Loucy (cell line): ENCODE measurements at regions not wholly inside any gene's neighbourhood (a gene's known extent, or its start where the extent isn't known, plus 50 kb on each side); places are given as distances from the start of the nearest gene placed in this dataset.

Source experiments
- H2AFZ ChIP-seq: fragments of 200-600 bp; sonication (generic); 2 replicates; pipeline ENCODE4 v1.6.0; 2016; ENCODE audit warnings: antibody characterized with exemption, mild to moderate bottlenecking, low read length, moderate library complexity
- H3F3A ChIP-seq: fragments of 200-600 bp; 2 replicates; pipeline ENCODE4 v1.6.0; 2016; ENCODE audit warnings: antibody characterized with exemption, low read depth, mild to moderate bottlenecking
- H3K27me3 ChIP-seq: fragments of 200-600 bp; sonication (generic); 2 replicates; pipeline ENCODE4 v1.6.1; 2014; ENCODE audit warnings: low read length, mild to moderate bottlenecking; ENCODE audit not compliant: insufficient read depth, poor library complexity, severe bottlenecking
- H3K36me3 ChIP-seq: fragments of 200-600 bp; sonication (generic); 2 replicates; pipeline ENCODE4 v1.6.1; 2016; ENCODE audit warnings: low read length; ENCODE audit not compliant: insufficient read depth
- H3K4me1 ChIP-seq: fragments of 200-600 bp; sonication (generic); 2 replicates; pipeline ENCODE4 v1.5.1; 2014; ENCODE audit warnings: low read length, mild to moderate bottlenecking; ENCODE audit not compliant: insufficient read depth, poor library complexity, severe bottlenecking
- H3K4me2 ChIP-seq: fragments of 200-600 bp; sonication (generic); 2 replicates; pipeline ENCODE4 v1.6.0; 2014; ENCODE audit warnings: antibody characterized with exemption, low read length, low read depth, mild to moderate bottlenecking; ENCODE audit not compliant: poor library complexity, severe bottlenecking
- H3K4me3 ChIP-seq: fragments of 200-600 bp; sonication (generic); 2 replicates; pipeline ENCODE4 v1.5.1; 2014; ENCODE audit warnings: low read length, mild to moderate bottlenecking, mixed read lengths; ENCODE audit not compliant: poor library complexity, severe bottlenecking
- H3K79me2 ChIP-seq: fragments of 200-600 bp; sonication (generic); 2 replicates; pipeline ENCODE4 v1.6.1; 2014; ENCODE audit warnings: low read length; ENCODE audit not compliant: insufficient read depth
- H3K9ac ChIP-seq: fragments of 200-600 bp; sonication (generic); 2 replicates; pipeline ENCODE4 v1.6.0; 2014; ENCODE audit warnings: mild to moderate bottlenecking, low read depth, low read length, moderate library complexity; ENCODE audit not compliant: poor library complexity, severe bottlenecking
- H3K9me2 ChIP-seq: fragments of 200-600 bp; sonication (generic); replicated peaks from 2 replicates; pipeline ENCODE4 v1.6.1; 2016; ENCODE audit warnings: low read depth, low read length, mixed read lengths
- H3K9me3 ChIP-seq: fragments of 200-600 bp; sonication (generic); 2 replicates; pipeline ENCODE4 v1.6.1; 2014; ENCODE audit warnings: mild to moderate bottlenecking, antibody characterized with exemption, low read length, low read depth; ENCODE audit not compliant: insufficient read depth
- H4K20me1 ChIP-seq: fragments of 200-600 bp; sonication (generic); 2 replicates; pipeline ENCODE4 v1.6.0; 2014; ENCODE audit warnings: antibody characterized with exemption, low read length, mild to moderate bottlenecking; ENCODE audit not compliant: insufficient read depth, poor library complexity, severe bottlenecking
- CTCF ChIP-seq: fragments of 200-600 bp; sonication (generic); conservative IDR thresholded peaks from 2 replicates; pipeline ENCODE4 v1.5.1; 2014; ENCODE audit warnings: mild to moderate bottlenecking, antibody characterized with exemption, low read length
- EZH2phosphoT487 ChIP-seq: fragments of 200-600 bp; IDR thresholded peaks from 2 replicates; pipeline ENCODE4 v1.6.1; 2018; ENCODE audit warnings: antibody characterized with exemption, mild to moderate bottlenecking, moderate library complexity, borderline replicate concordance

DNA sequence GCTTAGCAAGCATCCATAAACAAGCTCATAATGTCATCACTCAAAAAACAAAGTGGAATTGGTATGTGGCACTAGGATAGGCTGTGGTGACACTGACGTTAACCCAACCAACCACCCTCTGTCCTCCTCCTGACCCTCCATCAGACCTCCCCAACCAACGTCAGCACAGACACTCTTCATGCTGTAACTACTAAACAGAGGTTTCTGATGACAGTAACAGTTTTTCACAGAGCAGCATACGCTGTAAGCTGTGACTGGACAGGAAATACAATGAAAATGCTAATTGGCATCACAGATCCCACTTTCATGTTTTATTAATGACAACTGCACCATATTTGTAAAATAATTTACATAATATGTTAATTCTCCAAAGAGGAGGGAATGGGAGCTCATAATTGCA, 238.0 kb downstream of the IRS2 start:
- Histone ChIP-seq H3K79me2 (no peaks in the 10 kb centered on the region), H3K27me3 (no peaks in the 10 kb centered on the region), H3K36me3 (no peaks in the 10 kb centered on the region), H3K4me1 (no peaks in the 10 kb centered on the region), H4K20me1 (no peaks in the 10 kb centered on the region), H3K9me2 (no peaks in the 10 kb centered on the region), H3K4me3 (no peak overlapping the region), H3K4me2 (no peak overlapping the region), H3K9ac (no peak overlapping the region), H2AFZ (no peak overlapping the region), H3F3A (no peaks in the 10 kb centered on the region), H3K9me3 (no peaks in the 10 kb centered on the region)
- no peak for TF ChIP-seq CTCF
- no peak for TF ChIP-seq EZH2phosphoT487

- Histone ChIP-seq H3K4me1 (no peaks in the 10 kb centered on the region), H4K20me1 (no peaks in the 10 kb centered on the region), H3K27me3 (no peaks in the 10 kb centered on the region), H3K4me3 (no peak overlapping the region), H3F3A (no peaks in the 10 kb centered on the region), H3K9ac (no peak overlapping the region), H3K9me2 (no peaks in the 10 kb centered on the region), H3K4me2 (no peak overlapping the region), H3K9me3 (no peaks in the 10 kb centered on the region), H2AFZ (no peak overlapping the region), H3K36me3 (no peaks in the 10 kb centered on the region), H3K79me2 (no peaks in the 10 kb centered on the region)
- TF ChIP-seq EZH2phosphoT487 (no peak), CTCF (no peak)
These were observed 238.4 kb downstream of the IRS2 start for GRCh38 chr13:109547942-109548341.

GRCh38 chr13:109545931-109546330, 240.5 kb downstream of the IRS2 start:
- Histone ChIP-seq H3K27me3 (no peaks in the 10 kb centered on the region), H3K4me2 (no peak overlapping the region), H3K79me2 (no peaks in the 10 kb centered on the region), H3K4me3 (no peak overlapping the region), H3K9ac (no peak overlapping the region), H3K36me3 (no peaks in the 10 kb centered on the region), H3F3A (no peaks in the 10 kb centered on the region), H3K9me2 (no peaks in the 10 kb centered on the region), H4K20me1 (no peaks in the 10 kb centered on the region), H3K9me3 (no peaks in the 10 kb centered on the region), H2AFZ (no peak overlapping the region), H3K4me1 (no peaks in the 10 kb centered on the region)
- TF ChIP-seq EZH2phosphoT487: no peak
- TF ChIP-seq CTCF: no peak
